Neural cell (in vitro differentiated cells): ENCODE measurements at regions not wholly inside any gene's neighbourhood (a gene's known extent, or its start where the extent isn't known, plus 50 kb on each side); places are given as distances from the start of the nearest gene placed in this dataset.

Experiments
- H2AFZ ChIP-seq: fragments of 200-600, 300-800 bp; sonication (generic), shearing (Covaris generic); 2 replicates; pipeline ENCODE4 v1.6.0; 2014; ENCODE audit warnings: low read depth, mild to moderate bottlenecking, antibody characterized with exemption, low read length, moderate library complexity
- H3F3A ChIP-seq: fragments of 200-600 bp; shearing (Covaris generic); 2 replicates; pipeline ENCODE4 v1.6.1; 2016; ENCODE audit warnings: mild to moderate bottlenecking, moderate library complexity, mixed read lengths, antibody characterized with exemption, low read length; ENCODE audit not compliant: insufficient read depth, poor library complexity, severe bottlenecking
- H3K27ac ChIP-seq: fragments of 200-600, 300-800 bp; sonication (generic), shearing (Covaris generic); 2 replicates; pipeline ENCODE4 v1.5.1; 2014; ENCODE audit warnings: mild to moderate bottlenecking, low read length, moderate library complexity
- H3K27me3 ChIP-seq: fragments of 300-800, 200-600 bp; sonication (generic), shearing (Covaris generic); 2 replicates; pipeline ENCODE4 v1.6.0; 2014; ENCODE audit warnings: mild to moderate bottlenecking, low read depth, low read length, moderate library complexity; ENCODE audit not compliant: insufficient read depth
- H3K36me3 ChIP-seq: fragments of 300-800, 200-600 bp; sonication (generic), shearing (Covaris generic); 2 replicates; pipeline ENCODE4 v1.5.1; 2014; ENCODE audit warnings: mild to moderate bottlenecking, antibody characterized with exemption, low read length, moderate library complexity; ENCODE audit not compliant: insufficient read depth
- H3K4me2 ChIP-seq: fragments of 300-800, 200-600 bp; sonication (generic), shearing (Covaris generic); 2 replicates; pipeline ENCODE4 v1.6.0; 2014; ENCODE audit warnings: mild to moderate bottlenecking, low read length
- H3K4me3 ChIP-seq: fragments of 300-800, 200-600 bp; sonication (generic), shearing (Covaris generic); 2 replicates; pipeline ENCODE4 v1.5.1; 2014; ENCODE audit warnings: mild to moderate bottlenecking, low read length, moderate library complexity
- H3K79me2 ChIP-seq: fragments of 200-600 bp; shearing (Covaris generic); replicated peaks from 2 replicates; pipeline ENCODE4 v1.6.0; 2014; ENCODE audit warnings: mild to moderate bottlenecking, low read length, moderate library complexity; ENCODE audit not compliant: insufficient read depth
- H3K9ac ChIP-seq: fragments of 300-800, 200-600 bp; sonication (generic), shearing (Covaris generic); 2 replicates; pipeline ENCODE4 v1.6.1; 2016; ENCODE audit warnings: mild to moderate bottlenecking, low read length, mixed read lengths
- H3K9me2 ChIP-seq: fragments of 200-600 bp; shearing (Covaris generic); 2 replicates; pipeline ENCODE4 v1.6.1; 2016; ENCODE audit warnings: mild to moderate bottlenecking, low read length, mixed read lengths; ENCODE audit not compliant: insufficient read depth
- H3K9me3 ChIP-seq: fragments of 200-600, 300-800 bp; sonication (generic), shearing (Covaris generic); 2 replicates; pipeline ENCODE4 v1.6.1; 2016; ENCODE audit warnings: mild to moderate bottlenecking, mixed run types, low read length, moderate library complexity, mixed read lengths
- H4K20me1 ChIP-seq: fragments of 200-600 bp; shearing (Covaris generic); 2 replicates; pipeline ENCODE4 v1.6.1; 2016; ENCODE audit warnings: mild to moderate bottlenecking, mixed run types; ENCODE audit not compliant: insufficient read depth
- EP300 ChIP-seq: fragments of 450-650 bp; conservative IDR thresholded peaks from 2 replicates; pipeline ENCODE4 v1.6.1; 2014; ENCODE audit warnings: antibody characterized with exemption, mild to moderate bottlenecking, moderate library complexity; ENCODE audit not compliant: poor library complexity, severe bottlenecking
- EZH2 ChIP-seq: fragments of 200-600, 300-800 bp; shearing (Covaris generic), sonication (generic); IDR thresholded peaks from 2 replicates; pipeline ENCODE4 v1.6.1; 2014; ENCODE audit warnings: antibody characterized with exemption, low read length, borderline replicate concordance, mild to moderate bottlenecking; ENCODE audit not compliant: insufficient read depth, poor library complexity, severe bottlenecking
- MXI1 ChIP-seq: fragments of 450-650 bp; conservative IDR thresholded peaks from 2 replicates; pipeline ENCODE4 v1.6.1; 2014; ENCODE audit warnings: antibody characterized with exemption, mild to moderate bottlenecking; ENCODE audit not compliant: poor library complexity, severe bottlenecking
- POLR2AphosphoS5 ChIP-seq: IDR thresholded peaks from 2 replicates; pipeline ENCODE4 v1.6.1; 2012
- RAD21 ChIP-seq: fragments of 450-650 bp; conservative IDR thresholded peaks from 2 replicates; pipeline ENCODE4 v1.6.1; 2014; ENCODE audit warnings: antibody characterized with exemption, mild to moderate bottlenecking, moderate library complexity
- REST ChIP-seq: IDR thresholded peaks from 2 replicates; pipeline ENCODE4 v1.6.1; 2012; ENCODE audit warnings: borderline replicate concordance
- SMC3 ChIP-seq: fragments of 450-650 bp; conservative IDR thresholded peaks from 2 replicates; pipeline ENCODE4 v1.6.1; 2014; ENCODE audit warnings: antibody characterized with exemption, mild to moderate bottlenecking, moderate library complexity; ENCODE audit not compliant: poor library complexity
- TAF1 ChIP-seq: IDR thresholded peaks from 2 replicates; pipeline ENCODE4 v1.6.1; 2012; ENCODE audit warnings: low read depth
- TF ChIP-seq, protein P1 (sequence below): fragments of 450-650 bp; IDR thresholded peaks from 2 replicates; pipeline ENCODE4 v1.5.1; 2014; ENCODE audit warnings: antibody characterized with exemption, mild to moderate bottlenecking, moderate library complexity; ENCODE audit not compliant: poor library complexity, severe bottlenecking

- Histone ChIP-seq H2AFZ (no peak overlapping the region), H4K20me1 (no peaks in the 10 kb centered on the region), H3K9me3 (no peaks in the 10 kb centered on the region), H3K4me3 (no peak overlapping the region), H3F3A (no peaks in the 10 kb centered on the region), H3K27ac (no peak overlapping the region), H3K9me2 (no peaks in the 10 kb centered on the region), H3K4me2 (no peak overlapping the region), H3K9ac (no peak overlapping the region), H3K27me3 (no peaks in the 10 kb centered on the region), H3K36me3 (no peaks in the 10 kb centered on the region), H3K79me2 (no peaks in the 10 kb centered on the region)
- no peak for TF ChIP-seq SMC3
- TF ChIP-seq EP300, result no peak
- no peak for TF ChIP-seq REST
- no peak for TF ChIP-seq EZH2
- no peak for TF ChIP-seq POLR2AphosphoS5
- no peak for TF ChIP-seq TAF1
- TF ChIP-seq MXI1, result no peak
- no peak for TF ChIP-seq RAD21
- TF ChIP-seq, protein P1, sequence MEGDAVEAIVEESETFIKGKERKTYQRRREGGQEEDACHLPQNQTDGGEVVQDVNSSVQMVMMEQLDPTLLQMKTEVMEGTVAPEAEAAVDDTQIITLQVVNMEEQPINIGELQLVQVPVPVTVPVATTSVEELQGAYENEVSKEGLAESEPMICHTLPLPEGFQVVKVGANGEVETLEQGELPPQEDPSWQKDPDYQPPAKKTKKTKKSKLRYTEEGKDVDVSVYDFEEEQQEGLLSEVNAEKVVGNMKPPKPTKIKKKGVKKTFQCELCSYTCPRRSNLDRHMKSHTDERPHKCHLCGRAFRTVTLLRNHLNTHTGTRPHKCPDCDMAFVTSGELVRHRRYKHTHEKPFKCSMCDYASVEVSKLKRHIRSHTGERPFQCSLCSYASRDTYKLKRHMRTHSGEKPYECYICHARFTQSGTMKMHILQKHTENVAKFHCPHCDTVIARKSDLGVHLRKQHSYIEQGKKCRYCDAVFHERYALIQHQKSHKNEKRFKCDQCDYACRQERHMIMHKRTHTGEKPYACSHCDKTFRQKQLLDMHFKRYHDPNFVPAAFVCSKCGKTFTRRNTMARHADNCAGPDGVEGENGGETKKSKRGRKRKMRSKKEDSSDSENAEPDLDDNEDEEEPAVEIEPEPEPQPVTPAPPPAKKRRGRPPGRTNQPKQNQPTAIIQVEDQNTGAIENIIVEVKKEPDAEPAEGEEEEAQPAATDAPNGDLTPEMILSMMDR, result no peak
These were observed 394.7 kb downstream of the FBXO15 start for GRCh38 chr18:73752965-73753364.

- no peaks in the 10 kb centered on the region for H3K27me3 ChIP-seq
- H3K27ac ChIP-seq, result no peak overlapping the region
- no peak overlapping the region for H2AFZ ChIP-seq
- H3F3A ChIP-seq, result no peaks in the 10 kb centered on the region
- H4K20me1 ChIP-seq, result no peaks in the 10 kb centered on the region
- TF ChIP-seq EP300, result no peak
- no peak for TF ChIP-seq MXI1
- TF ChIP-seq EZH2, result no peak
- TF ChIP-seq SMC3, result no peak
- no peak for TF ChIP-seq POLR2AphosphoS5
- TF ChIP-seq RAD21, result no peak
- TF ChIP-seq, protein P1, result no peak
- no peak for TF ChIP-seq TAF1
- TF ChIP-seq REST, result no peak
- H3K9me2 ChIP-seq, result no peaks in the 10 kb centered on the region
- no peak overlapping the region for H3K9ac ChIP-seq
- H3K36me3 ChIP-seq, result no peaks in the 10 kb centered on the region
- H3K79me2 ChIP-seq, result no peaks in the 10 kb centered on the region
- no peaks in the 10 kb centered on the region for H3K9me3 ChIP-seq
- H3K4me2 ChIP-seq, result no peak overlapping the region
- no peak overlapping the region for H3K4me3 ChIP-seq
These were observed 395.1 kb downstream of the FBXO15 start for GRCh38 chr18:73752546-73752945.
